ENCODE measurements at regions not wholly inside any gene's neighbourhood (a gene's known extent, or its start where the extent isn't known, plus 50 kb on each side); places are given as distances from the start of the nearest gene placed in this dataset.

- DNase-seq, result no peak
These were observed 378.0 kb downstream of the UQCRFS1 start for GRCh38 chr19:28834996-28835395.

GRCh38 chr19:28831462-28831861 is 381.5 kb downstream of the UQCRFS1 start:
- DNase-seq, result no peak

GRCh38 chr19:28829762-28830161 is 383.2 kb downstream of the UQCRFS1 start:
- DNase-seq, result no peak

- DNase-seq, result no peak
These were observed 383.6 kb downstream of the UQCRFS1 start for GRCh38 chr19:28829359-28829758.

- DNase-seq, result no peak
These were observed 384.6 kb downstream of the UQCRFS1 start for GRCh38 chr19:28828276-28828870.

GRCh38 chr19:28827382-28827781 is 385.6 kb downstream of the UQCRFS1 start:
- DNase-seq, result no peak

- DNase-seq, result no peak
These were observed 389.5 kb downstream of the UQCRFS1 start for GRCh38 chr19:28823338-28823961.

GRCh38 chr19:28820289-28820688 is 392.7 kb downstream of the UQCRFS1 start:
- DNase-seq, result no peak

GRCh38 chr19:28815257-28815656 is 397.7 kb downstream of the UQCRFS1 start:
- DNase-seq, result no peak

- DNase-seq, result no peak
These were observed 418.6 kb downstream of the UQCRFS1 start for GRCh38 chr19:28794301-28794700.

- no peak for DNase-seq
These were observed 419.4 kb downstream of the UQCRFS1 start for GRCh38 chr19:28793391-28794168.

GRCh38 chr19:28785971-28786370 is 427.0 kb downstream of the UQCRFS1 start:
- DNase-seq, result no peak

- no peak for DNase-seq
These were observed 448.9 kb downstream of the UQCRFS1 start for GRCh38 chr19:28764066-28764465.

- DNase-seq, result no peak
These were observed 466.5 kb downstream of the UQCRFS1 start for GRCh38 chr19:28746478-28746877.

- DNase-seq, result no peak
These were observed 468.0 kb downstream of the UQCRFS1 start for GRCh38 chr19:28744943-28745342.

- no peak for DNase-seq
These were observed 468.9 kb downstream of the UQCRFS1 start for GRCh38 chr19:28744014-28744413.

GRCh38 chr19:28737021-28737895 is 475.7 kb downstream of the UQCRFS1 start:
- DNase-seq, result peak in 1 of 2 donors; percentile 42

- no peak for DNase-seq
These were observed 476.4 kb downstream of the UQCRFS1 start for GRCh38 chr19:28736528-28736927.

- no peak for DNase-seq
These were observed 481.4 kb downstream of the UQCRFS1 start for GRCh38 chr19:28731577-28731976.

GRCh38 chr19:28730791-28731512 is 482.0 kb downstream of the UQCRFS1 start:
- no peak for DNase-seq

- peak in 1 of 2 donors; percentile 24 for DNase-seq
These were observed 485.3 kb downstream of the UQCRFS1 start for GRCh38 chr19:28727480-28728159.
